Pons (tissue), 1 donor: ENCODE measurements at regions not wholly inside any gene's neighbourhood (a gene's known extent, or its start where the extent isn't known, plus 50 kb on each side); places are given as distances from the start of the nearest gene placed in this dataset.
"Not testable (repeated sequence)": the region's sequence is repeated elsewhere in the genome, so short reads cannot be mapped to it uniquely, and the experiment has no call there.

Source experiments
- DNase-seq: peaks from one replicate; pipeline ENCODE4 v3.0.0-alpha.2; 2016; ENCODE audit warnings: low spot score

GRCh38 chrX:146581981-146582712, 227.4 kb upstream of the CXorf51B start:
- DNase-seq: no peak

GRCh38 chrX:146602246-146602645, 207.3 kb upstream of the CXorf51B start:
- no peak for DNase-seq

- no peak for DNase-seq
These were observed 205.4 kb upstream of the CXorf51B start for GRCh38 chrX:146604196-146604595.

- no peak for DNase-seq
These were observed 194.7 kb upstream of the CXorf51B start for GRCh38 chrX:146614663-146615478.

- DNase-seq: no peak
These were observed 193.8 kb upstream of the CXorf51B start for GRCh38 chrX:146615628-146616348.

GRCh38 chrX:146619943-146620342, 189.6 kb upstream of the CXorf51B start:
- DNase-seq: not testable (repeated sequence)

GRCh38 chrX:146658379-146658778, 151.2 kb upstream of the CXorf51B start:
- no peak for DNase-seq

- DNase-seq: no peak
These were observed 101.8 kb upstream of the CXorf51B start for GRCh38 chrX:146707781-146708180.

- DNase-seq: not testable (repeated sequence)
These were observed 100.7 kb upstream of the CXorf51B start for GRCh38 chrX:146708866-146709265.

GRCh38 chrX:146754268-146754667, 55.3 kb upstream of the CXorf51B start:
- peak; percentile 13 for DNase-seq

GRCh38 chrX:146755214-146755613, 54.4 kb upstream of the CXorf51B start:
- no peak for DNase-seq
